HL-60 (cell line): ENCODE measurements at regions not wholly inside any gene's neighbourhood (a gene's known extent, or its start where the extent isn't known, plus 50 kb on each side); places are given as distances from the start of the nearest gene placed in this dataset.

ENCODE experiments used
- POLR2AphosphoS5 ChIP-seq: IDR thresholded peaks from 2 replicates; pipeline ENCODE4 v1.6.1; 2012; ENCODE audit warnings: low read depth
- TF ChIP-seq, protein P1 (sequence below): IDR thresholded peaks from one replicate; pipeline ENCODE4 v1.5.1; 2011; ENCODE audit warnings: low read length, control low read depth, inconsistent platforms; ENCODE audit not compliant: insufficient read depth

DNA sequence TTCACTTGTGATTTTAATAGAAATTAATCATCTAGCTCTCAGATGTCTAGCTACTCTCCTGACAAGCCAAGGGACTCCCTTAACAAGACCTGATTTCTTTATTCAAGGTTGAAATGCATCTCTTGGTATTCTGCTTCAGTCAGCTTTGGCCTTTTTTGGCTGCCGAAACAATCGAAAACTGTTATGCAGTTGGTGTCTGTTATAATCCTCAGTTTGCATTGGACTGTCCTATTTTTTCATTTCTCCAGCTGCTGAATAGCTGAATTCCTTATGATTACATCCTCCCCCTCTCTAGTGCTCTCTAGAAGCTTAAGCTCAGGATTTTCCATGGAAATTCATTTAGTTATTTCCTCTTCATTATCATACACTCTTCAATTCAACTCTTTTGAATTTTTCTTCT is 177.2 kb downstream of the TRIML1 start:
- no peak for TF ChIP-seq POLR2AphosphoS5
- TF ChIP-seq, protein P1, sequence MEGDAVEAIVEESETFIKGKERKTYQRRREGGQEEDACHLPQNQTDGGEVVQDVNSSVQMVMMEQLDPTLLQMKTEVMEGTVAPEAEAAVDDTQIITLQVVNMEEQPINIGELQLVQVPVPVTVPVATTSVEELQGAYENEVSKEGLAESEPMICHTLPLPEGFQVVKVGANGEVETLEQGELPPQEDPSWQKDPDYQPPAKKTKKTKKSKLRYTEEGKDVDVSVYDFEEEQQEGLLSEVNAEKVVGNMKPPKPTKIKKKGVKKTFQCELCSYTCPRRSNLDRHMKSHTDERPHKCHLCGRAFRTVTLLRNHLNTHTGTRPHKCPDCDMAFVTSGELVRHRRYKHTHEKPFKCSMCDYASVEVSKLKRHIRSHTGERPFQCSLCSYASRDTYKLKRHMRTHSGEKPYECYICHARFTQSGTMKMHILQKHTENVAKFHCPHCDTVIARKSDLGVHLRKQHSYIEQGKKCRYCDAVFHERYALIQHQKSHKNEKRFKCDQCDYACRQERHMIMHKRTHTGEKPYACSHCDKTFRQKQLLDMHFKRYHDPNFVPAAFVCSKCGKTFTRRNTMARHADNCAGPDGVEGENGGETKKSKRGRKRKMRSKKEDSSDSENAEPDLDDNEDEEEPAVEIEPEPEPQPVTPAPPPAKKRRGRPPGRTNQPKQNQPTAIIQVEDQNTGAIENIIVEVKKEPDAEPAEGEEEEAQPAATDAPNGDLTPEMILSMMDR, result no peak
